T47D (cell line): ENCODE measurements at regions not wholly inside any gene's neighbourhood (a gene's known extent, or its start where the extent isn't known, plus 50 kb on each side); places are given as distances from the start of the nearest gene placed in this dataset.

ENCODE experiments used
- DNase-seq, 2 experiments: peaks; one replicate each; pipeline versions ENCODE4 v3.0.0 to v3.0.0-alpha.2; 2011 to 2012; ENCODE audit warnings: low read depth in 1 of 2, low spot score in 1 of 2
- JUND ChIP-seq: IDR thresholded peaks from 2 replicates; pipeline ENCODE4 v1.6.1; 2012; ENCODE audit warnings: low read depth
- in situ Hi-C: cut with HindIII; loops from 2 replicates; pipeline ENCODE4 v1.10.0; 2016; ENCODE audit warnings: low sequenced_read_pairs, low pct_unique_long_range_greater_than_20kb

DNA sequence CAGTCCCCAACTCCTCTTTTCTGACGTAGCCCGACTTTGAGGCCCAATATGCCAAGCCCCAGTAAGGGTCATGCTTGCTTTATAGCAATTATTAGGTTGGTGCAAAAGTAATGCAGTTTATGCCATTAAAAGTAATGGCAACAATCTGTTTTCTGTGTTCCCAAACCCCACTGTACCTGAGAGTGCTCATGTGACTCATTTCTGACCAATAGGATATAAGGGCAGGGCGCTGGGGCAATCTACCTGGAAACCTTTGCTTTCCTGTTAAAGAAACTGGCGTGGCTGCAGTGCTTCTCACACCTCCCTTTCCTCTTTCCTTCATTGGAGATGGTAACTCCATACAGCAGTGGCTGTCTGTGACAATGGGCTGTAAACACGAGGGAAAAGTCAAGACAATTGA lies 78.9 kb upstream of the MPPED2 start:
- no peak for TF ChIP-seq JUND
- in situ Hi-C loops, result no loop called here
- no peak for DNase-seq

- in situ Hi-C loops, result no loop called here
Measured at GRCh38 chr11:30653606-30654005, 67.5 kb upstream of the MPPED2 start.

DNA sequence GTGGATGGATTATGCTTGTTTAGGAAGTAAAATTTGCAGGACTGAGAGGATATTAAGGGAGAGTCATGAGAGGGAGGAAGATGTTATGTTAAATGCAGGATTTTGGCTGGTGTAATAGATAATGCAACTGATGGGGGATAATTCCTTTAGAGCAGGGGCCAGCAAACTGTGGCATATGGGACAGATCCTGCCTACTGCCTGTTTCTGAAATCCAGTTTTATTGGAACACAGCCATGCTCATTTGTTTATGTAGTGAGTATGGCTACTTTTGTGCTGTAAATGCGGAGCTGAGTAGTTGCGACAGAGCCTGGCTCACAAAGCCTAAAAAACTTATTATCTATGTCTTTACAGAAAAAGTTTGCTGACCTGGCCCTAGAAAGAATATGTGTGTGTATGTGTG lies 66.6 kb upstream of the MPPED2 start:
- no peak for TF ChIP-seq JUND
- DNase-seq, result no peak
- in situ Hi-C loops, result no loop called here

More at GRCh38 chr11:30653606-30654005, 67.5 kb upstream of the MPPED2 start:
- TF ChIP-seq JUND, result no peak
- DNase-seq, result no peak

GRCh38 chr11:30650266-30650665 lies 64.1 kb upstream of the MPPED2 start:
- no peak for TF ChIP-seq JUND
- DNase-seq, result no peak
- in situ Hi-C loops, result no loop called here
